Fibroblast of lung (primary cell): ENCODE measurements at regions not wholly inside any gene's neighbourhood (a gene's known extent, or its start where the extent isn't known, plus 50 kb on each side); places are given as distances from the start of the nearest gene placed in this dataset.
"Not testable (repeated sequence)": the region's sequence is repeated elsewhere in the genome, so short reads cannot be mapped to it uniquely, and the experiment has no call there.

Experiments
- DNase-seq, 2 donors: peaks; one replicate each; pipeline versions ENCODE4 v3.0.0 to v3.0.0-alpha.2; 2010; ENCODE audit warnings: low read depth in 2 of 2
- H2AFZ ChIP-seq: 2 replicates; pipeline ENCODE4 v1.5.1; 2012; ENCODE audit warnings: low read length, control low read depth, inconsistent platforms
- H3K27ac ChIP-seq: 2 replicates; pipeline ENCODE4 v1.5.1; 2011; ENCODE audit warnings: low read length, control low read depth; ENCODE audit not compliant: insufficient read depth
- H3K27me3 ChIP-seq: 2 replicates; pipeline ENCODE4 v1.5.1; 2011; ENCODE audit warnings: mild to moderate bottlenecking, low read length; ENCODE audit not compliant: control insufficient read depth, insufficient read depth
- H3K36me3 ChIP-seq: 2 replicates; pipeline ENCODE4 v1.5.1; 2011; ENCODE audit warnings: low read length; ENCODE audit not compliant: control insufficient read depth, insufficient read depth
- H3K4me1 ChIP-seq: 2 replicates; pipeline ENCODE4 v1.5.1; 2011; ENCODE audit warnings: low read length; ENCODE audit not compliant: control insufficient read depth, insufficient read depth; ENCODE audit errors: extremely low read depth
- H3K4me2 ChIP-seq: 2 replicates; pipeline ENCODE4 v1.5.1; 2011; ENCODE audit warnings: low read length, control low read depth; ENCODE audit not compliant: insufficient read depth; ENCODE audit errors: extremely low read depth
- H3K4me3 ChIP-seq, 4 experiments: fragments of 200-600 bp in 1 of 4; sonication (generic) in 1 of 4; replicated peaks in 1 of 4; 2 replicates each; pipeline ENCODE4 v1.5.1; 2011 to 2016; ENCODE audit warnings: low read length in 4 of 4, low read depth in 3 of 4, mild to moderate bottlenecking in 3 of 4, control low read depth in 2 of 4, inconsistent platforms in 1 of 4, mixed read lengths in 1 of 4; ENCODE audit not compliant: insufficient read depth in 1 of 4; ENCODE audit errors: control extremely low read depth in 1 of 4
- H3K79me2 ChIP-seq: 2 replicates; pipeline ENCODE4 v1.5.1; 2012; ENCODE audit warnings: mild to moderate bottlenecking, low read length, inconsistent platforms; ENCODE audit not compliant: control insufficient read depth, insufficient read depth
- H3K9ac ChIP-seq: 2 replicates; pipeline ENCODE4 v1.5.1; 2011; ENCODE audit warnings: mild to moderate bottlenecking, low read length, control low read depth; ENCODE audit not compliant: insufficient read depth
- H3K9me3 ChIP-seq: 2 replicates; pipeline ENCODE4 v1.5.1; 2012; ENCODE audit warnings: low read depth, low read length; ENCODE audit not compliant: control insufficient read depth, insufficient read depth
- H4K20me1 ChIP-seq: 2 replicates; pipeline ENCODE4 v1.5.1; 2011; ENCODE audit warnings: low read length; ENCODE audit not compliant: control insufficient read depth, insufficient read depth; ENCODE audit errors: extremely low read depth
- EZH2 ChIP-seq: IDR thresholded peaks from 2 replicates; pipeline ENCODE4 v1.5.1; 2012; ENCODE audit warnings: low read length, control low read depth, mild to moderate bottlenecking; ENCODE audit errors: missing control alignments
- TF ChIP-seq, protein P1 (sequence below), 2 donors: IDR thresholded peaks in 1 of 2; conservative IDR thresholded peaks in 1 of 2; 1 replicate in 1 of 2; 2 replicates in 1 of 2; pipeline ENCODE4 v1.5.1; 2011 to 2012; ENCODE audit warnings: low read length in 2 of 2, control low read depth in 1 of 2, inconsistent platforms in 1 of 2, low read depth in 1 of 2, mild to moderate bottlenecking in 1 of 2

DNA sequence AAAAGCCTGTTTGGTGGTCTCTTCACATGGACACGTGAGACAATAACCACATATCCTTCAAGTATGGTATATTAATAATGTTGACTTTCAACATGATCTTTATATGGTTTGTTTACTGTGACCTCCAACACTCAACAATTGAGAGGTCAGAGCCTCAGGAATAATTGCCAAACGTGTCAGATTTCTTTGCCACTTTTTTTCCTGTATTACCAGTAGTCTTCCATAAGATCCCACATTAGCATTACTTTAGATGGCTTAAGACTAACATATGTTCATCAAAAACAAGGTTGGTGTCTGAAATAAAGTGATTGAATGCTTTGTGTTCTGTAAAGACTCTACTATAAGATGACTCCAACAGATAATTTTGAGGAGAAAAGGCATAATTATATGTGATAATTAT, 118.7 kb upstream of the F3 start:
- no peaks in the 10 kb centered on the region for H3K9me3 ChIP-seq
- no peaks in the 10 kb centered on the region for H3K27me3 ChIP-seq
- H4K20me1 ChIP-seq: no peaks in the 10 kb centered on the region
- H3K4me1 ChIP-seq: no peaks in the 10 kb centered on the region
- no peaks in the 10 kb centered on the region for H3K79me2 ChIP-seq
- H3K27ac ChIP-seq: no peak overlapping the region
- no peak overlapping the region for H3K9ac ChIP-seq
- no peak for TF ChIP-seq EZH2
- TF ChIP-seq, protein P1, sequence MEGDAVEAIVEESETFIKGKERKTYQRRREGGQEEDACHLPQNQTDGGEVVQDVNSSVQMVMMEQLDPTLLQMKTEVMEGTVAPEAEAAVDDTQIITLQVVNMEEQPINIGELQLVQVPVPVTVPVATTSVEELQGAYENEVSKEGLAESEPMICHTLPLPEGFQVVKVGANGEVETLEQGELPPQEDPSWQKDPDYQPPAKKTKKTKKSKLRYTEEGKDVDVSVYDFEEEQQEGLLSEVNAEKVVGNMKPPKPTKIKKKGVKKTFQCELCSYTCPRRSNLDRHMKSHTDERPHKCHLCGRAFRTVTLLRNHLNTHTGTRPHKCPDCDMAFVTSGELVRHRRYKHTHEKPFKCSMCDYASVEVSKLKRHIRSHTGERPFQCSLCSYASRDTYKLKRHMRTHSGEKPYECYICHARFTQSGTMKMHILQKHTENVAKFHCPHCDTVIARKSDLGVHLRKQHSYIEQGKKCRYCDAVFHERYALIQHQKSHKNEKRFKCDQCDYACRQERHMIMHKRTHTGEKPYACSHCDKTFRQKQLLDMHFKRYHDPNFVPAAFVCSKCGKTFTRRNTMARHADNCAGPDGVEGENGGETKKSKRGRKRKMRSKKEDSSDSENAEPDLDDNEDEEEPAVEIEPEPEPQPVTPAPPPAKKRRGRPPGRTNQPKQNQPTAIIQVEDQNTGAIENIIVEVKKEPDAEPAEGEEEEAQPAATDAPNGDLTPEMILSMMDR (conservative IDR thresholded peaks at IDR 0.05 in 1 of 2, IDR thresholded peaks at IDR 0.05 in 1 of 2; ENCODE audit: low read depth in 1 of 2, low read length in 2 of 2): no peak
- no peak overlapping the region for H3K4me2 ChIP-seq
- H2AFZ ChIP-seq: no peak overlapping the region
- DNase-seq: no peak
- no peak overlapping the region for H3K4me3 ChIP-seq
- no peaks in the 10 kb centered on the region for H3K36me3 ChIP-seq

DNA sequence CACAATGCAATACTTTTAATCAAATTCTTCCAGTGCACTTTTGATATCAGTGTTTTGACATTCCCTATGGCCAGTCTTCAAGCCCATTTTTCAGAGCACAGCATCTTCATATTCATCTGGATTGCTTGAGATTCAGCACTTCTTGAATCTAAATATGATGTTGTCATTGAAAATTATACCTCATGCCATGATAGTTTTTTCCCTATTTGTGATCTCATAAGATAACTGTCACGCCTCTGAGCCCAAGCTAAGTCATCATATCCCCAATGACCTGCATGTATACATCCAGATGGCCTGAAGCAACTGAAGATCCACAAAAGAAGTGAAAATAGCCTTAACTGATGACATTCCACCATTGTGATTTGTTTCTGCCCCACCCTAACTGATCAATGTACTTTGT, 117.6 kb upstream of the F3 start:
- not testable (repeated sequence) for H4K20me1 ChIP-seq, H3K27me3 ChIP-seq, H3K36me3 ChIP-seq, H3K9ac ChIP-seq, H3K27ac ChIP-seq, H3K4me3 ChIP-seq, H2AFZ ChIP-seq, H3K79me2 ChIP-seq, DNase-seq, H3K9me3 ChIP-seq, H3K4me1 ChIP-seq, H3K4me2 ChIP-seq

DNA sequence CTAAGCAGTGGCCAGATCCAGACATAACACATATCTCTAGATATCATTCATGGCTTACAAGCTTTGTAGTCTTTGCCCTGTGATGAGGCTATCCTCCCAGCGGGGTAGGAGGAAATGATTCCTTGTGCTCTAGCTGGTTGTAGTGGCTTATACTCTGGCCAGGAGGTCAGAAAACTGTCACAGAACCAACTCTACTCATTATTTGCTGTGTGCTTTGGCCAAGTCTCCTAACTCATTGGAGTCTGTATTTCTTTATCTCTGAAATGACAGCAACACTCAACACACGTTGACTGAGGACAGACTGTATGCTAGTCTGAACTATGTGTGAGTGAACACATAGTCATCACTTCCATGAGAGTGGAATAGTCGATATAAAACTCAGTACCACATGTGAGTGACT, 116.7 kb upstream of the F3 start:
- DNase-seq: peak; percentile 28 to 81
- H3K4me1 ChIP-seq: peaks cover 6% of the 10 kb centered on the region

DNA sequence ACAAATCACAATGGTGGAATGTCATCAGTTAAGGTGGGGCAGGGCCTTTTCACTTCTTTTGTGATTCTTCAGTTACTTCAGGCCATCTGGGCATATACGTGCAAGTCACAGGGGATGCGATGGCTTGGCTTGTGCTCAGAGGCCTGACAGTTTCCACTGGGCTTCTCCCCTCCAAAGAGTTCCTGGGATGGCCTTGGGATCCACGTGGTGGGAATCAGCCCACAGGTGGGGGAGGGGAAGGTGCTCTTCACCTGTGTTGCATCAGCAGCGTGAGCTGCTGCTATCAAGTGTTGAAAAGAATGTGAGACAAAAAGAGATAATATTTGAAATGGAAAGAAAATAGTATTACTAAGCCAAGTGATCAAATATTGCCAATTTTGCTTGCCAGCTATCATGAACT, 116.2 kb upstream of the F3 start:
- H3K27ac ChIP-seq, H3K79me2 ChIP-seq, H3K27me3 ChIP-seq, H2AFZ ChIP-seq, DNase-seq, H3K4me3 ChIP-seq, H4K20me1 ChIP-seq, H3K9ac ChIP-seq, H3K4me1 ChIP-seq, H3K36me3 ChIP-seq, H3K4me2 ChIP-seq, H3K9me3 ChIP-seq: not testable (repeated sequence)

More for the DNA sequence above, 116.7 kb upstream of the F3 start:
- Histone ChIP-seq H3K36me3 (no peaks in the 10 kb centered on the region), H3K27me3 (no peaks in the 10 kb centered on the region), H3K9ac (no peak overlapping the region), H2AFZ (peak overlapping the region; percentile 45), H4K20me1 (no peaks in the 10 kb centered on the region), H3K4me2 (no peak overlapping the region), H3K79me2 (no peaks in the 10 kb centered on the region), H3K4me3 (no peak overlapping the region), H3K9me3 (no peaks in the 10 kb centered on the region), H3K27ac (no peak overlapping the region)
- no peak for TF ChIP-seq EZH2
- TF ChIP-seq, protein P1 (conservative IDR thresholded peaks at IDR 0.05 in 1 of 2, IDR thresholded peaks at IDR 0.05 in 1 of 2; ENCODE audit: low read depth in 1 of 2, low read length in 2 of 2): no peak
